GM06990 (cell line): ENCODE measurements at regions not wholly inside any gene's neighbourhood (a gene's known extent, or its start where the extent isn't known, plus 50 kb on each side); places are given as distances from the start of the nearest gene placed in this dataset.

Source experiments
- DNase-seq: peaks from one replicate; pipeline ENCODE4 v3.0.0-alpha.2; 2011; ENCODE audit not compliant: insufficient read length; ENCODE audit errors: extremely low read depth
- H3K27me3 ChIP-seq: replicated peaks from 2 replicates; pipeline ENCODE4 v1.6.0; 2011; ENCODE audit warnings: low read length; ENCODE audit not compliant: control insufficient read depth, insufficient read depth
- H3K36me3 ChIP-seq: 2 replicates; pipeline ENCODE4 v1.5.1; 2011; ENCODE audit warnings: low read length; ENCODE audit not compliant: control insufficient read depth, insufficient read depth
- H3K4me3 ChIP-seq: replicated peaks from 2 replicates; pipeline ENCODE4 v1.5.1; 2011; ENCODE audit warnings: low read depth, mild to moderate bottlenecking, control low read depth, low read length
- TF ChIP-seq, protein P1 (sequence below): IDR thresholded peaks from 2 replicates; pipeline ENCODE4 v1.5.1; 2011; ENCODE audit warnings: low read length, control low read depth, mild to moderate bottlenecking, inconsistent platforms; ENCODE audit not compliant: insufficient read depth, poor library complexity, severe bottlenecking

DNA sequence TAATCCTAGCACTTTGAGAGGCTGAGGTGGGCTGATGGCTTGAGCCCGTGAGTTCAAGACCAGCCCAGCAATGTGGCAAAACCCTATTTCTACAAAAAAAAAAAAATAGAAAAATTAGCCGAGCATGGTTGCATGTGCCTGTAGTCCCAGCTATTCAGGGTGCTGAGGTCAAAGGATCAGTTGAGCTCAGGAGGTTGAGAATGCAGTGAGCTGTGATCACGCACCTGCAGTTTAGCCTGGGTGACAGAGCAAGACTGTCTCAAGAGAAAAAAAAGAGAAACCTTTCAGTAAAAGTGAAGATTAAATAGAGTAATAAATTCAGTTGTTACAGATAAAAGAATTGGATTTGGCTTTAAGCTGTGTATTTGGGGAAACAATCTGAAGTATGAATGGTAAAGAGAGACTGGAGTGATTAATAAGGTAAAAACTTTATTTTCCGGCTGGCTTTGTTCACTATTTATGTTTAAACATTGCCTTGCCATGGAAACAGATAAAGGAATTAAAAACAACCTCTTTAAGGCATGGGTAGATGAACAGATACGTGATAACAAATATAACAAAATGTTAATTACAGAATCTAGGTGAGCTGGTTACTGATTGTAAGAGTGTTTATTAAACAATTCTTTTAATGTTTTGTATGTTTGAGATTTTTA lies 56.0 kb upstream of the PCAT7 start:
- Histone ChIP-seq H3K4me3 (no peak overlapping the region), H3K27me3 (no peaks in the 10 kb centered on the region), H3K36me3 (no peaks in the 10 kb centered on the region)
- TF ChIP-seq, protein P1, sequence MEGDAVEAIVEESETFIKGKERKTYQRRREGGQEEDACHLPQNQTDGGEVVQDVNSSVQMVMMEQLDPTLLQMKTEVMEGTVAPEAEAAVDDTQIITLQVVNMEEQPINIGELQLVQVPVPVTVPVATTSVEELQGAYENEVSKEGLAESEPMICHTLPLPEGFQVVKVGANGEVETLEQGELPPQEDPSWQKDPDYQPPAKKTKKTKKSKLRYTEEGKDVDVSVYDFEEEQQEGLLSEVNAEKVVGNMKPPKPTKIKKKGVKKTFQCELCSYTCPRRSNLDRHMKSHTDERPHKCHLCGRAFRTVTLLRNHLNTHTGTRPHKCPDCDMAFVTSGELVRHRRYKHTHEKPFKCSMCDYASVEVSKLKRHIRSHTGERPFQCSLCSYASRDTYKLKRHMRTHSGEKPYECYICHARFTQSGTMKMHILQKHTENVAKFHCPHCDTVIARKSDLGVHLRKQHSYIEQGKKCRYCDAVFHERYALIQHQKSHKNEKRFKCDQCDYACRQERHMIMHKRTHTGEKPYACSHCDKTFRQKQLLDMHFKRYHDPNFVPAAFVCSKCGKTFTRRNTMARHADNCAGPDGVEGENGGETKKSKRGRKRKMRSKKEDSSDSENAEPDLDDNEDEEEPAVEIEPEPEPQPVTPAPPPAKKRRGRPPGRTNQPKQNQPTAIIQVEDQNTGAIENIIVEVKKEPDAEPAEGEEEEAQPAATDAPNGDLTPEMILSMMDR: no peak
- DNase-seq: no peak

DNA sequence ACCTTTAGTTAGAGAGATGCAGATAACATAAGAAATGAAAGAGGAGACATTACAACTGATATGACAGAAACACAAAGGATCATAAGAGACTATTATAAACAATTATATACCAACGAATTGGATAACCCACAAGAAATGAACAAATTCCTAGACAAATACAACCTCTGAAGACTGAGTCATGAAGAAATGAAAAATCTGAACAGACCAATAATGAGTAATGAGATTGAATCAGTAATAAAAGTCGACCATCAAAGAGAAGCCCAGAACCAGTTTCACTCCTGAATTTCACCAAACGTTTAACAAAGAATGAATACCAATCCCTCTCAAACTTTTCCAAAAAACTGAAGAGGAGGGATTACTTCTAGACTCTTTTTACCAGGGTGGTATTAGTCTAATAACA lies 50.5 kb upstream of the PCAT7 start:
- H3K27me3 ChIP-seq: no peaks in the 10 kb centered on the region
- no peaks in the 10 kb centered on the region for H3K36me3 ChIP-seq
- TF ChIP-seq, protein P1: no peak
- no peak overlapping the region for H3K4me3 ChIP-seq
- no peak for DNase-seq
